HG02943 (cell line): ENCODE measurements at regions not wholly inside any gene's neighbourhood (a gene's known extent, or its start where the extent isn't known, plus 50 kb on each side); places are given as distances from the start of the nearest gene placed in this dataset.

Experiments
- ATAC-seq: cut with Tn5 transposase; IDR thresholded peaks from one replicate; pipeline ENCODE4 v1.9.1; 2021; ENCODE audit warnings: mild to moderate bottlenecking, low read depth, moderate library complexity; ENCODE audit not compliant: unreplicated experiment

DNA sequence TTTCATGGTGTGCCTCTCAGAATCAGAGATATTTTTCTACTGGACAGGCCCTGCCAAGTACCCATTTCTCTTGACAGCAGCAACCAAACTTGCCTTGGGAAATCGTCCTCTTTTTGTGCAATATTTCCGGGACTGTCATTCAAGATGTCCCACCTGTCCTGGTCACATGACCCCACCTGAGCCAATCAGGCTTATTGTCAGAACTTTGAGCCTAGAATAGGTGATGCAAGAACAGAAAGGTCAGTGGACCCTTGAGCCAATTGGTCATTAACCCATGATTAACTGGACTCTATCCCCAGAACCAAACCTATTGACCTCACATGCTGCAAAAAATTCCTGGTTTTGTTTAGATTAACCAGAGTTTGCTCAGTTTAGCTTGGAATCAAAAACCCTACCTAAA lies 108.3 kb upstream of the TOP1 start:
- ATAC-seq: no peak

DNA sequence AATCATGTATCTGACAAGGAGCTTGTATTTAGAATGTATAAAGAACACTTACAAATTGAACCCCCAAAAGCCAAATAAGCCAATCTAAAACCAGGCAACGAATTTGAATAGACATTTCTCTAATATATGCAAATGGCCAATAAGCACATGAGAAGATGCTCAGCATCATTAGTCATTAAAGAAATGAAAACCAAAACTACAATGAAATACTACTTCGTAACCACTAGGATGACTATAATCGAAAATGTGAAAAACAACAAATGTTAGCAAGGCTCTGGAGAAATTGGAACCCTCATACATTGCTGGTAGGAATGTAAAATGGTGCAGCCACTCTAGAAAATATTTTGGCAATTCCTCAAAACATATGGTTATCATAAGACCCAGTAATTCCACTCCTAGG lies 105.8 kb upstream of the TOP1 start:
- ATAC-seq: no peak

DNA sequence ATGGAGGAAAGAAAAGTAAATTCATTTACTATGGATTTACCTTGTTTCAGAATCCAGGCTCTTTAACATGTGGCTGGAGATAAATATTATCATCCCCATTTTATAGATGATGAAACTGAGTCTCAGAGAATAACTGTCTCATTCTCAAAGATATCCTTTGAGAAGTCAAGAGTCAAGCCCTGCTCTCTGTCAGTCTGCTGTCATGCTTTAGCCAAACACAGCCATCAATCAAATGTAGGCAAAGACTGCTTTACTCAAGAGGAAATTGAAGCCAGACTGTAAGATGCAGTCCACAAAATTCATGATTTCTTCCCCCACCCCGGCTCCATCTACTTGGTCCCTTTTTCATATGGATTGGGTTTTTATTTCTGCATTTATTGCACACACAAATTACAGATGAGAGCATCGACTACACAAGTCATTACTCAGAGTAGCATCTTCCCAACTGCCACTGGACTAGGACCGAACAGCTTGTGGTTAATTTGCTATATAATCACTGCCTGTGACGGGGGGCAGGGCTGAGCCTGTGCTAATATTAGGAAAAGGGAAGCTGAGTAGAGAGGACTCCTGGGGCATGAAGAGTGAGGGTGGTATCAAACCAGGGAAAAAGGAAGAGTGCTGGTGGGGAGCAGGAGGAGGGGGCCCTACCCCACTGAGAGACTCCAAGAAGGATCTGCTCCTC lies 102.7 kb upstream of the TOP1 start:
- ATAC-seq: no peak

DNA sequence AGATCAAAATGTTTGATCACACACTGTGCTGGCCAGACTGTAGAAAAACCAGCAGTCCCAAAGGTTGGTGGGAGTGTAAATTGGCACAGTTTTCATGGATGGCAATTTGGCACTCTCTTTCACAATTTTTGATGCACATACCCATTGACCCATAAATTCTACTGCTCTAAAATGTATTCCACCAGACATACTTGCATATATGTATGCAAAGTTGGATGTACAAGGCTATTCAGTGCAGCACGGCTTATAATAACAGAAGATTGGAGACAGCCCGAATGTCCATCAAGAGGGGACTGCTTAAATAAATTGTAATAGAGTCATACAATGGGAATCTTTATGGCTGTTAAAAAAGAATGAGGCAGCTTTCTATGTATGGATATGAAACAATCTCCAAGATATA lies 101.7 kb upstream of the TOP1 start:
- ATAC-seq: no peak

DNA sequence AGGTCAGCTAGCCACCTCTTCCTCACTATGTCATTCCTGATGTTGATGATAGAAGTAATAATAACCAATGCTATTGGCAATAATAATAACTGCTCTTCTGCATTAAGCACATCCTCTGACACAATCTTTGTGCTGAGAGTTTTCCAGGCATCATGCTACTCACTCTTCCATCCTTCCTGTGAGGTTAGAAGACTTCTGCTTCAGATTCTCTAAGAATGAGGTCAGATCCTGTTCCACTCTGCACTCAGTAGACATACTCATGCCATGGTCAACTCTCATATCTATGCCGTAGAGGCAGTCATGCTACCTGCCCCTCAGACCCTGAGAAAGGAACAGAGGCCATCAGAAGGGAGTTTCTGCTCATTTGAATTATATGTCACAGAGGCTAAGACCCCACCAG lies 98.1 kb upstream of the TOP1 start:
- no peak for ATAC-seq

DNA sequence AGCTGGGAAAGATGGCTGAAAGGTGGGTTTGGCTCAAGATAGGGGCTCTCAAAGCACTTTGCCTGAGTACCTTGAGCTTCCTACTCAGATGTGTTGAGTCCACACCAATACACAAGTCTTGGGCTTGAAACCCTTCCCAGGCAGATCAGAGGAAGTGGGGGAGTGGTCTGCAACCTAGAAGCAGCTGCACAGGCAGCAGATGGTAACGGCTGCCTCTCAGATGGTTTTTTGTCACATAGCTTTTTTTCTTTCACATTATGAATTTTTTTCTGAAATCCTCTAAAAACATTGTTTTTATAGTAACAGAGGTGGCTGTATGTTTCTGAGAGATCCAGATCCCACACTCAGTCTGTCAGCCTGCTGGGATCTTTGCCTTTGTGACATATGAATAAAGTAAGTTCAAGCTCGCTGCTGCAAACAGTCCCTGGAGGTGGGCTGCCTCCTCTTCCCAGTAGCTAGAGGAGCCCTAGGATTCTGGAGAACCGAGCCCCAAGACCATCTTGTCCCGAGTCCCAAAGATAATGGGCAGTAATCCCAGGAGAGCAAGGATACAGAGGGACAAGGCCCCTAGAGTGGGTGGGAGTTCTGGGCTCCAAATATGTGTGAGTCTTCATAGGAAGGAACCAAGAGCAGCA lies 97.1 kb upstream of the TOP1 start:
- no peak for ATAC-seq

DNA sequence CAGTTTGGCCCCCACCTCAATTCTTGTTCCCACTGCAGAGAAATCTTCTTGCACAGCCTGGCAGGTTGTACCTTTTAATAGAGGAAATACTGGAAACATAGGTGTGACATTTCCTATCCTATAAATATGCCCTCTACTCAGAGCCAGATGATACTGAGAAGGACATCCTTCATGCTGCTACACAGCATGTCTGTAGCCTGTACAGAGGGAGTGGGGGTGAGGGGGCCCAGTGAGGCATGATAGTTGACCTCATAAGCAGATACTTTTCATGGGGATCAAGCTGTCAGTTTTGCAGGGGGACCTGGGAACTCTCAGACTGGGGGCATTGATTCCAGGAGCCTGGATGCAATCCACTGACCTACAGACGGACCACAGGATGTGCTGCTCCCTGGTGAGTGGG lies 96.2 kb upstream of the TOP1 start:
- no peak for ATAC-seq

DNA sequence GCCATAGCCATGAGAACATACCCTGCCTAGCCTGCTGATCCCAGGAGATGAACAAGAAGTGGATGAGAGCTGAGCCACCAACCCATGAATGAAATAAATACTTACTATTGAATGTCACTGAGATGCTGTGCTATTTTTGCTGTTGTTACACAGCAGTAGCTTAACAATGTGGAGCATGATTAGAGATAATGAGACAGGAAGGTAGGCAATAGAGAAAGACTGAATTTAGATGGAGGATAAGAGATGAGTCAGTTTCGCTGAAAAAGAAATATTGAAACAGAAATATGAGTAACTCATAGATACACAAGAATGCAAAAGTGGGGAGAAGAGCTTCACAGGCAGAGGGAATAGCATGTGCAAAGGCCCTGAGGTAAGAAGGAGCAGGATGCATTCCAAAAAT lies 94.9 kb upstream of the TOP1 start:
- no peak for ATAC-seq

DNA sequence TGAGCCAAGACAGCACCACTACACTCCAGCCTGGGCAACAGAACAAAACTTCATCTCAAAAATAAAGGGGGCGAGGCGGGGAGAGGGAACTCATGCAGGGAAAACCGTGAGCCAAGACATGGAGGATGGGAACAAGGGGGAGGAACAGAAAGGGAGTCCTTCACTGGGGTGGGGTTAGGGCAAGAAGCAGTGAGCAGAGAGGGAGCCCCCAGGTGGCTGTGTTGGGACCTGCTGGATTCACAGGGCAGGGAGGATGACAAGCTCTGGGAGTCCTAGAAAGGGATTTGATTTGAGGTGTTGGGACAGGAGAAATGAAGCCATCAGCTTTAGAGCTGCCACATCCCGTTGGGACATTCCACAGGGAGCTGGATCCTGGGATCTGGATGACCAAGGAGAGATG lies 90.6 kb upstream of the TOP1 start:
- ATAC-seq: no peak

DNA sequence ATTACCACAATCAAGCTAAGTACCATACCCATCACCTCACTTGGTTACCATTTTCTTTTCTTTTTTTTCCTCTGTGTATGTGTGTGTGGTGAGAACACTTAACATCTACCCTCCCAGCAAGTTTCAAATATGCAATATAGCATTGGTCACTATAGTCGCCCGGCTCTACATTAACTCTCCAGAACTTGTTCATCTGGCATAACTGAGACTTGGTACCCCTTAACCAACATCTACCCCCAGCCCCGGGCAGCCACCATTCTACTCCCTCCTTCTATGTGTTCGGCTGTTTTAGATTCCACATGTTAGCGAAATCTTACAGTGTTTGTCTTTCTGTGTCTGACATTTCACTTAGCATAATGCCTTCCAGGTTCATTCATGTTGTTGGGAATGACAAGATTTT lies 89.0 kb upstream of the TOP1 start:
- no peak for ATAC-seq

DNA sequence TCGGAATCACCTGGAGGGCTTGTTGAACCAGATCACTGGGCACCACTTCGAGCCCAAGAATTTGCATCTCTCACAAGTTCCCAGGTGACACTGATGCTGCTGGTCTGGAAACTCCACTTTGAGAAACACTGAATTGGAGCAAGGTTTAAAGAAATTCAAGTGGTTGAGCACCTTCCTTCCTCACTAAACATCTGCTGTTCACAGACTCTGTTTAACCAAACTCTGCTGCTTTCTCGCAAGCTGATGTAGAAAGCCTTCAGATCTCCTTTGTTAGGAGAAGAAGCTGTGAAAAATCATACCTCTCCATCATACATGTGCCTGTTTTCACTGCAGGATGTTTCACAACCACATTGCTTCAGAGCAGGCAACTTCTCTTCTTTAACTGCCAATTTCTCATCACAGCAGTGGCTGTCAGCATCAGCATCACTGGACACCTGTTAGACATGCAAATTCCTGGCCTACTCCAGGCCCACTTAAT lies 87.5 kb upstream of the TOP1 start:
- ATAC-seq: no peak

DNA sequence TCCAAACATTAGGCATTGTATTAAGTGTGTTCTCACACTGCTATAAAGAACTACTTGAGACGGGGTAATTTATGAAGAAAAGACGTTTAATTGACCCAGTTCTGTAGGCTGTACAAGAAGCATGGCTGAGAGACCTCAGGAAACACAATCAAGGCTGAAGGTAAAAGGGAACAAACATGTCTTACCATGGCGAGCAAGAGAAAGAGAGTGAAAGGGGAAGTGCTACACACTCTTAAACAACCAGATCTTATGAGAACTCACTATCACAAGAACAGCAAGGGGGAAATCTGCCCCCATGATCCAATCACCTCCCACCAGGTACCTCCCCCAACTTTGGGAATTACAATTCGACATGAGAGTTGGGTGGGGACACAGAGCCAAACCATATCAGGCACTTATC lies 86.6 kb upstream of the TOP1 start:
- no peak for ATAC-seq

DNA sequence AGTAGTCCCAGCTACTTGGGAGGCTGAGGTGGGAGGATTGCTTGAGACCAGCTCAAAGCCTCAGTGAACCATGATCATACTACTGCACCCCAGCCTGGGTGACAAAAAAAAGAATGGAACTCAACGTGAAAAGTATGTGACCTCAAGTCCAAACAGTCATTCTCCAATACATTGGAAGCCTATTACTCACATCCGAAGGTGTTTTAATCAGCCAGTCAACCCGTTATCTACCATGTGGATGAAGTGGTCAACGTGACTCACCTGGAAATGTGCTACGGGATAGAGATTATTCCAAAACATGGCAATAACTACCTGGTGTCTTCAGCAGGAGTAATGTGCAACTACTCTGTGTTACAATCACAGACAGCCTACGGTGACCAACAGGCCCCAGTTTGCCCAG lies 85.8 kb upstream of the TOP1 start:
- no peak for ATAC-seq

DNA sequence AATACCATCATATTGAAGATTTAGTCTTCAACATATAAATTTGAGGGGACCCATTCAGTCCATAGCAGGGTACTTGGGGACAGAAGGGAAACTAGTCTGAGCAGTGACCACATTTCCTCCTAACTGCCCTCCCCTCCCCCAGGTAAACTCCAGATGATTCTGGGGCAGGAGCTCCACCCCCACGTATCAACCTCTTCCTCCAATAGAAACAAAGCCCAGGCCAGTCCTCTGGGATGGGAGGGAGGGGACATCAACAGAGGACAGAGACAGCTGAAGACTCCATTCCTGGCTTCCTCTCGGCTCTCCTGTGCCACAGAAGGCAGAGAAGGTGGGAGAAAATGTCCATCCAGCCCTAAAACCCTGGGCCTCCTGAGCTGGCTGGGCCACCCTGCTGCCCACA lies 85.0 kb upstream of the TOP1 start:
- ATAC-seq: no peak

DNA sequence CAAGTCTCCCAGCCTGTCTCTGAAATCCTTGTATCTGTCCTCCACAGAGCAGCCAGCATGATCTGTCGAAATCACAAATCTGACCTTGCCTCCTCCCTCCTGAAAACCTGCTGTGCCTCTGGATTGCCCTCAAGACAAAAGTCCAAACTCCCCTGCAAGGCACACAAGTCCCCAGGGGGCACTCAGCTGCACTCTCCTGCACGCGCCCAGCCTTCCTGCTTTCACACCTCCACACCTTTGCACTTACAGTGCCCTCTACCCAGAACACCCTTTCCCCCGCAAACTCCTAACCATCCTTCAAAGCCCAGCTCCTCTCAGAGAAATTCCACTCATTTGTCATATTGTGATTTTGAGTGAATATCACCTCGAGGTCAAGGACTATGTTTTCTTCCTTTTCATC lies 83.4 kb upstream of the TOP1 start:
- ATAC-seq: no peak

DNA sequence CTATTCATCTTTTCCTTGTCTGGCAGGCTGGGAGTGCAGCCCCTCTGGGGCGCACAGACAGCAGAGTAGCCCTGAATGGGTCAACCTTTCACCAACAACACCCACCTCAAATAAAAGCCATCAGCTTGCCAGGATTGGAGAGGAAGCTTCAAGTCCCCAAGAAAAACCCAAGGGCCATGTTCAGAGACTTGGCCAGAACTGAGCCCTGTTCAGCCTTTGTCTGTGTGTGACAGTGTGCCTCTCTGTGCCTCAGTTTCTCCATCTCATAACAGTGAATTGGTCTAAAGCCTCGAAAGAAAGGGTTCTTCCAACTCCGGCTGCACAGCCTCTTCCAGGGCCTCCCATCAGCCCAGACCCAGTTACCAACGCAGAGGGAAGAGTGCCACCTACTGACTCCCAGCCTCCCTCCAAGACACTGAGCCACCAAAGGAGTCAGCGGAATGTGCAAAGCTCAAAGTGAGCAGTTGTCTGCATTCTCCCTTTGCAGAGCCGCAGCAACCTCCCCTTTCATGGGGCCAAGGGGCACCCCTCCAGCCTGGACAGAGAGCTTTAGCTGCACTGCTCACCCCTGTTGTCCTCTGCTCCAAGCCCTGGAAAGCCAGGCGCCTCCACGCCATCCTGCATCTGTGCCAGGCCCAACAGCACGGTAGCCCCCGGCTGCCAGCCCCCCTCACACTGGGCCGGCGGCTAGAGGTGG lies 82.7 kb upstream of the TOP1 start:
- ATAC-seq: no peak

DNA sequence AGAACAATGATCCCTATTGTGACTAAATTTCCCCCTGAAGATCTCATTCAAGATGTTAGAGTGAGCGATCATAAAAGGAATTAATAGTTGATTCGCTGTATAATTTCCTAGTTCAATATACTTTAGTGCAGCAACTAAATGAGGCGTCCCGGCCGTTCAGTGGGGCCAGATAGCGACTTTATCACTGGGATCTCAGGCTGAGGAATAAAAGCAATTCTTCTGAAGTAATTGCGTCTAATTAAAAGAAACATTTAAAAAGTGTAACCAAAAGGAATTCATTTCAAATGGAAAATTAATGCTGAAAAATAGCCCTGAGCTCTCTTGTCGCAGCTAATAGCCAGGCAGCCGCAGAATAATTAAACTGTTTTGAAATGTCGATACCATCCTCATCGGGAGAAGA lies 82.2 kb upstream of the TOP1 start:
- ATAC-seq: no peak

DNA sequence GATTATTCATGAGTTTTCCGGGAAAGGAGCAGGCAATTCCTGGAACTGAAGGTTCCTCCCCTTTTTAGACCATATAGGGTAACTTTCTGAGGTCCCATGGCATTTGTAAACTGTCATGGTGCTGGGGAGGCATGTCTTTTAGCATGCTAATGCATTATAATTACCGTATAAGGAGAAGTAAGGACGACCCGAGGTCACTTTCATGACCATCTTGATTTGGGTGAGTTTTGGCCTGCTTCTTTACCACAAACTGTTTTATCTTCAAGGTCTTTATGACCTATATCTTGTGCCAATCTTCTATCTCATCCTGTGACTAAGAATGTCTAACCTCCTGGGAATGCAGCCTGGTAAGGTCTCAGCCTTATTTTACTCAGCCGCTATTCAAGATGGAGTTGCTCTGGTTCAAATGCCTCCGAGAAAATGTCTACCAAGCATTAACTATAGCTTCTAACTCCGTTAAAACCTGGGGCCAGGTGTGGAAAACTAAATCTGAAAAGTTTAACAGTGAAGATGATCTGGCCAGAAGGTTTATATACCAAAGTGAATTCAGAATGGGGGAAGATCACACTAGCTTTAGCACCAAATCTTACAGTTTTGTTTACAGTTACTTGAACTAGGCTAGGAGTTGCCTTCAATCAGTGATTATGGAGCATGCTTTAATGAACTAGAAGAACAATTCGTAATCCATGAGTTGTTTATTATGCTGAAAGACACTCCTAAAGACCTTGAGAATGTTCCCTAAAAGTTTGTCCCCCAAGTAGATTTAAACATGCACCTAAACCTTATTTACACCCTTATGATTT lies 80.0 kb upstream of the TOP1 start:
- ATAC-seq: no peak

DNA sequence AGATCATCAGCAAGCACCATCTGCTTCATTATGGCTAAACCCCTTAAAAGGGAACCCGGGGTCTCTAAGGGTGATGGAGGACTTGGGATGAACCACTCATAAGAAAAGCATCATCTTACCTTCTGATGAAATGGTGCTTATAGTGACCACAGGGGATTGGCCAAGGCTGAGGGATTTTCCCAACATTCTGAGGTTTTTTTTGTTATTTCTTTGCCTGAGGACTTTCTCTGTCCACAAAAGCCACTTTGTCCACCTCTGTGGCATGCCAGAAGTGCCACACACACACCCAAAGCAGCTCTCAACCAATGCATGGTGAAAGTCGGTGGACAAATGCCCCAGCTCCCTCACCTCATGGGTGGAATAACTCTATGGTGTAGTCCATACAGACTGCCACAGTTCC lies 79.3 kb upstream of the TOP1 start:
- no peak for ATAC-seq

DNA sequence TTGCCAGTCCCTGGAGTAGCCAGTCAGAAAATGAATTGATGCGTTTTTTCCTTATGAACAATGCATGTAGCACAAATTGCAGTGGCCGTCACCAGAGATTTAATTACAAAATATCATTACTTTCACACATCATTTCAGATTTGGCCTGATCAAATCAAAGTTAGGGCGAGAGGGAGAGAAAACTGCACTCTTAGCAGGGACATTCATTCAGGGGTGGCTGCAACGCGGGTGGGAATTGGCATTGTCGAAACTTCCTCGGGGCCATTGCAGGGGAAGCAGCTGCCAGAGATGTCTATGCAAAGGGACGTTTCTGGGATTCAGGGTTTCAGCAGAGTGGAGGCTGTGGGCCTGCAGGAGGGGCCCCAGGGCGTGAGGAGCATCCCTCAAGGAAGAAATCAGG lies 76.5 kb upstream of the TOP1 start:
- ATAC-seq: no peak

DNA sequence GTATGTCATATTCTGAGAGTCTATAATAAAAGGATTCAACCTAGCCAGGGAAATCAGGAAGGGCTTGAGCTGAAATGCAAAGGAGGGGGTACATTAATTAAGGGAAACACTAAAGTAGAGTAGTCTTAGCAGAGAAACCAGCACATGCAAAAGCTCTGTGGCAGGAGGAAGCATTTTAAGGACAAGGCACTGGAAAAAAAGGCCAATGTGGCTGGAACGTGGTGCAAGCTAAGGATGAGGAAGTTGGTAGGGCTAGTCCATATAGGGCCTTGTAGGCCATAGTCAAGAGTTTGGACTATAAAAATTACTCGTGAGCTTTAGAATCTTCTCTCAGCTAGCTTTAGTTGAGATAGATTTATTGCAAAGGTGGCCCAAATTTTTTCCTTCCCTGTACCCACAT lies 75.2 kb upstream of the TOP1 start:
- ATAC-seq: no peak
